PC-3 (cell line): ENCODE measurements at regions not wholly inside any gene's neighbourhood (a gene's known extent, or its start where the extent isn't known, plus 50 kb on each side); places are given as distances from the start of the nearest gene placed in this dataset.
"Not testable (repeated sequence)": the region's sequence is repeated elsewhere in the genome, so short reads cannot be mapped to it uniquely, and the experiment has no call there.

Experiments
- CTCF ChIP-seq: fragments of 300-600 bp; sonication (generic); conservative IDR thresholded peaks from 2 replicates; pipeline ENCODE4 v1.5.1; 2017; ENCODE audit warnings: antibody characterized with exemption, low read depth, mild to moderate bottlenecking, low read length
- EZH2 ChIP-seq: fragments of 300-600 bp; sonication (generic); IDR thresholded peaks from one replicate; pipeline ENCODE4 v1.6.1; 2017; ENCODE audit warnings: antibody characterized with exemption, mild to moderate bottlenecking, low read length; ENCODE audit not compliant: unreplicated experiment
- EZH2phosphoT487 ChIP-seq: fragments of 300-600 bp; sonication (generic); IDR thresholded peaks from 2 replicates; pipeline ENCODE4 v1.6.1; 2018; ENCODE audit warnings: mild to moderate bottlenecking, antibody characterized with exemption, low read length, borderline replicate concordance

GRCh38 chr9:62693019-62693418 is 1503.2 kb downstream of the SPATA31A7 start:
- TF ChIP-seq EZH2phosphoT487, CTCF, EZH2: not testable (repeated sequence)
